Trophoblast cell (in vitro differentiated cells and primary cell): ENCODE measurements at regions not wholly inside any gene's neighbourhood (a gene's known extent, or its start where the extent isn't known, plus 50 kb on each side); places are given as distances from the start of the nearest gene placed in this dataset.
A peak's percentile ranks its signal among the peaks of the same experiment; 100 is the strongest.

Experiments used
- DNase-seq, 2 donors: peaks; one replicate each; pipeline ENCODE4 v3.0.0-alpha.2; 2016
- H2AFZ ChIP-seq: 2 replicates; pipeline ENCODE4 v1.6.1; 2013; ENCODE audit warnings: low read length, moderate library complexity, mild to moderate bottlenecking; ENCODE audit not compliant: insufficient read depth, poor library complexity
- H2AK5ac ChIP-seq: 2 replicates; pipeline ENCODE4 v1.6.1; 2013; ENCODE audit warnings: mild to moderate bottlenecking, low read length
- H2BK120ac ChIP-seq: 2 replicates; pipeline ENCODE4 v1.6.1; 2013; ENCODE audit warnings: low read length, mild to moderate bottlenecking, moderate library complexity; ENCODE audit not compliant: insufficient read depth, poor library complexity
- H2BK12ac ChIP-seq: 2 replicates; pipeline ENCODE4 v1.6.1; 2013; ENCODE audit warnings: mild to moderate bottlenecking, low read length, moderate library complexity
- H2BK5ac ChIP-seq: 2 replicates; pipeline ENCODE4 v1.6.1; 2013; ENCODE audit warnings: low read length, low read depth, moderate library complexity, mild to moderate bottlenecking; ENCODE audit not compliant: poor library complexity
- H3K14ac ChIP-seq: 2 replicates; pipeline ENCODE4 v1.6.1; 2013; ENCODE audit warnings: mild to moderate bottlenecking, low read length
- H3K18ac ChIP-seq: 2 replicates; pipeline ENCODE4 v1.6.1; 2013; ENCODE audit warnings: mild to moderate bottlenecking, low read length
- H3K23ac ChIP-seq: 2 replicates; pipeline ENCODE4 v1.6.1; 2013; ENCODE audit warnings: low read length
- H3K27ac ChIP-seq: 2 replicates; pipeline ENCODE4 v1.5.1; 2013; ENCODE audit warnings: low read depth, mild to moderate bottlenecking, inconsistent platforms, low read length, moderate library complexity
- H3K27me3 ChIP-seq: 2 replicates; pipeline ENCODE4 v1.6.1; 2013; ENCODE audit warnings: inconsistent platforms, mild to moderate bottlenecking, low read length, moderate library complexity; ENCODE audit not compliant: insufficient read depth
- H3K36me3 ChIP-seq, 2 experiments: 1 replicate in 1 of 2; 2 replicates in 1 of 2; pipeline ENCODE4 v1.6.1; 2013; ENCODE audit warnings: low read length in 2 of 2, mild to moderate bottlenecking in 2 of 2, moderate library complexity in 1 of 2; ENCODE audit not compliant: insufficient read depth in 2 of 2, control insufficient read depth in 1 of 2
- H3K4ac ChIP-seq: 2 replicates; pipeline ENCODE4 v1.6.1; 2013; ENCODE audit warnings: low read depth, mild to moderate bottlenecking, low read length, moderate library complexity
- H3K4me1 ChIP-seq, 2 experiments: 1 replicate in 1 of 2; 2 replicates in 1 of 2; pipeline ENCODE4 v1.6.1; 2013; ENCODE audit warnings: low read length in 2 of 2, mild to moderate bottlenecking in 2 of 2, moderate library complexity in 1 of 2; ENCODE audit not compliant: insufficient read depth in 2 of 2, control insufficient read depth in 1 of 2
- H3K4me2 ChIP-seq: 2 replicates; pipeline ENCODE4 v1.6.1; 2013; ENCODE audit warnings: inconsistent platforms, mild to moderate bottlenecking, low read length, moderate library complexity
- H3K4me3 ChIP-seq: 2 replicates; pipeline ENCODE4 v1.5.1; 2013; ENCODE audit warnings: mild to moderate bottlenecking, low read depth, low read length, inconsistent platforms
- H3K79me1 ChIP-seq: one replicate; pipeline ENCODE4 v1.6.1; 2013; ENCODE audit warnings: low read length
- H3K79me2 ChIP-seq: 2 replicates; pipeline ENCODE4 v1.6.1; 2013; ENCODE audit warnings: low read length, mild to moderate bottlenecking; ENCODE audit not compliant: control insufficient read depth, insufficient read depth, poor library complexity
- H3K9ac ChIP-seq: 2 replicates; pipeline ENCODE4 v1.6.1; 2013; ENCODE audit warnings: mild to moderate bottlenecking, low read length
- H3K9me3 ChIP-seq: 2 replicates; pipeline ENCODE4 v1.6.1; 2013; ENCODE audit warnings: low read depth, mild to moderate bottlenecking, control low read depth, inconsistent platforms, low read length; ENCODE audit not compliant: insufficient read depth
- H4K12ac ChIP-seq: 2 replicates; pipeline ENCODE4 v1.6.1; 2013; ENCODE audit warnings: low read depth, mild to moderate bottlenecking, low read length, moderate library complexity
- H4K8ac ChIP-seq: 2 replicates; pipeline ENCODE4 v1.6.1; 2013; ENCODE audit warnings: low read depth, mild to moderate bottlenecking, low read length, moderate library complexity
- H4K91ac ChIP-seq: one replicate; pipeline ENCODE4 v1.6.1; 2013; ENCODE audit warnings: low read depth, mild to moderate bottlenecking, low read length, moderate library complexity
- WGBS: extraction: QIAGEN DNeasy Blood & Tissue Kit; methylation state at CpG from one replicate; pipeline ENCODE4 v1.1.7; 2013; ENCODE audit warnings: missing lambda C conversion rate; ENCODE audit not compliant: insufficient read length, insufficient coverage; ENCODE audit errors: extremely low coverage; 5-methylcytosine and 5-hydroxymethylcytosine counted together

- H3K9me3 ChIP-seq = no peaks in the 10 kb centered on the region
- H2BK120ac ChIP-seq = no peak overlapping the region
- H2BK5ac ChIP-seq = no peak overlapping the region
- H3K27me3 ChIP-seq = no peaks in the 10 kb centered on the region
- H3K4ac ChIP-seq = no peak overlapping the region
- H4K91ac ChIP-seq = no peak overlapping the region
- H3K4me3 ChIP-seq = no peak overlapping the region
- no peak overlapping the region for H3K18ac ChIP-seq
- H3K9ac ChIP-seq = no peak overlapping the region
- WGBS = no CpG with 5 or more reads among the region's 1 CpG
- H3K79me2 ChIP-seq = no peaks in the 10 kb centered on the region
- no peak overlapping the region for H3K4me2 ChIP-seq
- H3K23ac ChIP-seq = no peak overlapping the region
- no peak overlapping the region for H3K14ac ChIP-seq
- no peaks in the 10 kb centered on the region for H3K36me3 ChIP-seq
- no peak overlapping the region for H4K8ac ChIP-seq
- no peak overlapping the region for H2BK12ac ChIP-seq
- H3K79me1 ChIP-seq = no peaks in the 10 kb centered on the region
- no peak overlapping the region for H3K27ac ChIP-seq
- no peak for DNase-seq
- H2AK5ac ChIP-seq = no peak overlapping the region
- H4K12ac ChIP-seq = no peak overlapping the region
- no peak overlapping the region for H2AFZ ChIP-seq
- H3K4me1 ChIP-seq = no peaks in the 10 kb centered on the region
Measured at GRCh38 chr3:165133188-165133899, 55.0 kb upstream of the SI start.

DNA sequence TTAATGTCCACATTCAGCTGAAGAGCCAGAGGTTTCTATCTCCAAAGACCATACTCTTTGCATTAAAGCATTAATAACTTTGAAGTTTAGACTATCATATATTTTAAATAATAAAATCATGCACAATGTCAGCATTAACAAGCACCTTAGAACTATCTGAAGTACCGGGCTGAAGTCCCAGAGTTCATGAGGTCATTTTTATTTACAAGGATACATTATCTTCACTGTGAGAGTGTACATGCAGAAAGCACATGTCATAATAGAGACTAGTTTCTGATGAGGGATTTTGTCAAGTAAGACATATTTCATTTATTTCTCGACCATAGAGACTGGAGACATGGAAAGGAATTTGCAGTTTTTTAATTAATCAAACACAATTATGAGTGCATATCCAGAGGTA lies 52.4 kb upstream of the SI start:
- no peak overlapping the region for H4K91ac ChIP-seq
- WGBS = no CpG with 5 or more reads among the region's 2 CpGs
- no peak overlapping the region for H3K9ac ChIP-seq
- H3K4me1 ChIP-seq = no peaks in the 10 kb centered on the region
- H3K9me3 ChIP-seq = no peaks in the 10 kb centered on the region
- no peak for DNase-seq
- no peak overlapping the region for H2BK12ac ChIP-seq
- H3K4me2 ChIP-seq = no peak overlapping the region
- no peak overlapping the region for H2AFZ ChIP-seq
- H3K14ac ChIP-seq = no peak overlapping the region
- no peak overlapping the region for H3K4ac ChIP-seq
- H3K79me2 ChIP-seq = no peaks in the 10 kb centered on the region
- H4K12ac ChIP-seq = no peak overlapping the region
- no peak overlapping the region for H4K8ac ChIP-seq
- H3K23ac ChIP-seq = no peak overlapping the region
- no peaks in the 10 kb centered on the region for H3K27me3 ChIP-seq
- H2BK5ac ChIP-seq = no peak overlapping the region
- no peak overlapping the region for H3K4me3 ChIP-seq
- no peaks in the 10 kb centered on the region for H3K79me1 ChIP-seq
- no peak overlapping the region for H3K18ac ChIP-seq
- no peak overlapping the region for H2AK5ac ChIP-seq
- no peak overlapping the region for H3K27ac ChIP-seq
- H2BK120ac ChIP-seq = no peak overlapping the region
- no peaks in the 10 kb centered on the region for H3K36me3 ChIP-seq

GRCh38 chr3:165128544-165128943 lies 50.2 kb upstream of the SI start:
- no peak overlapping the region for H2AFZ ChIP-seq
- no peak overlapping the region for H3K4ac ChIP-seq
- no peaks in the 10 kb centered on the region for H3K27me3 ChIP-seq
- no CpG with 5 or more reads among the region's 1 CpG for WGBS
- no peak overlapping the region for H3K14ac ChIP-seq
- no peak overlapping the region for H2BK5ac ChIP-seq
- no peaks in the 10 kb centered on the region for H3K36me3 ChIP-seq
- H3K9ac ChIP-seq = peak overlapping the region; percentile 58
- no peak for DNase-seq
- H3K79me2 ChIP-seq = no peaks in the 10 kb centered on the region
- no peak overlapping the region for H3K23ac ChIP-seq
- no peak overlapping the region for H3K4me3 ChIP-seq
- H3K9me3 ChIP-seq = no peaks in the 10 kb centered on the region
- H2BK120ac ChIP-seq = no peak overlapping the region
- H3K4me1 ChIP-seq = no peaks in the 10 kb centered on the region
- no peak overlapping the region for H4K12ac ChIP-seq
- no peak overlapping the region for H3K4me2 ChIP-seq
- no peak overlapping the region for H2AK5ac ChIP-seq
- no peak overlapping the region for H3K27ac ChIP-seq
- H4K8ac ChIP-seq = no peak overlapping the region
- H4K91ac ChIP-seq = no peak overlapping the region
- no peaks in the 10 kb centered on the region for H3K79me1 ChIP-seq
- no peak overlapping the region for H2BK12ac ChIP-seq
- H3K18ac ChIP-seq = no peak overlapping the region
